ENCODE measurements at regions not wholly inside any gene's neighbourhood (a gene's known extent, or its start where the extent isn't known, plus 50 kb on each side); places are given as distances from the start of the nearest gene placed in this dataset.

DNA sequence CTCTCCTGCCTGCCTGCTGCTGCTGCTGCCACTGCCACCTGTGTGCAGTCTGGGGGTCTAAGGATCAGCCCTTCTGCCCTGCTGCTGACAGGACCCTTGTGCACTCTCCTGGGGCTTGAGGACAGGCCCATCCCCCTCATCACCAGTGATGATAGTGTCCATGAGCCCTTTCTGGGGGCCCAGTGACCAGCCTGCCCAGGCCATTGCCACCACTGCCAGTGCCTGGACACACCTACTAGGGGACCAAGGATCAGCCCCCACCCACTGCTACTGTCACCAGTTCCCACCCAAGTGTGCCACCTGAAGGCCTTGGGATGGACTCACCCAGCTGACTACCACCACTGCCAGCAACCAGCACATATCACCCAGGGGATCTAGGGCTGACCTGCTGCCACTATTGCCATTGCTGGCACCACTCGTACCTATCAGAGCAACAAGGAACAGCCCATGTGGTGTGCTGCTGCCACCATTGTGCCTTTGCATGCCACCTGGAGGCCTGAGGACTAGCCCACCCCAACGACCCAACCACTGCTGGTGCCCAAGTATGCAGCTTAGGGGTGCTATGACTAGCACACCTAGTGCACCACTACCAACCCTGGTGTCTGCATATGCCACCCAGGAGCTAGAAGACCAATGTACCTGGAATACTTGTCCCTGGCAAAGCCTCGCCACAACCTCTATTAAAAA lies 994.3 kb downstream of the PCDH17 start:
- TF ChIP-seq RAD21 (conservative IDR thresholded peaks at IDR 0.05) (no peak), EP300 (conservative IDR thresholded peaks at IDR 0.05; ENCODE audit: poor library complexity, severe bottlenecking) (no peak), MXI1 (conservative IDR thresholded peaks at IDR 0.05; ENCODE audit: poor library complexity, severe bottlenecking) (no peak), POLR2AphosphoS5 (IDR thresholded peaks at IDR 0.05) (no peak), SMC3 (conservative IDR thresholded peaks at IDR 0.05; ENCODE audit: poor library complexity) (no peak), TAF1 (IDR thresholded peaks at IDR 0.05; ENCODE audit: low read depth) (no peak), EZH2 (IDR thresholded peaks at IDR 0.05; ENCODE audit: borderline replicate concordance, insufficient read depth, low read length, poor library complexity, severe bottlenecking) (no peak)
- TF ChIP-seq, protein P1, sequence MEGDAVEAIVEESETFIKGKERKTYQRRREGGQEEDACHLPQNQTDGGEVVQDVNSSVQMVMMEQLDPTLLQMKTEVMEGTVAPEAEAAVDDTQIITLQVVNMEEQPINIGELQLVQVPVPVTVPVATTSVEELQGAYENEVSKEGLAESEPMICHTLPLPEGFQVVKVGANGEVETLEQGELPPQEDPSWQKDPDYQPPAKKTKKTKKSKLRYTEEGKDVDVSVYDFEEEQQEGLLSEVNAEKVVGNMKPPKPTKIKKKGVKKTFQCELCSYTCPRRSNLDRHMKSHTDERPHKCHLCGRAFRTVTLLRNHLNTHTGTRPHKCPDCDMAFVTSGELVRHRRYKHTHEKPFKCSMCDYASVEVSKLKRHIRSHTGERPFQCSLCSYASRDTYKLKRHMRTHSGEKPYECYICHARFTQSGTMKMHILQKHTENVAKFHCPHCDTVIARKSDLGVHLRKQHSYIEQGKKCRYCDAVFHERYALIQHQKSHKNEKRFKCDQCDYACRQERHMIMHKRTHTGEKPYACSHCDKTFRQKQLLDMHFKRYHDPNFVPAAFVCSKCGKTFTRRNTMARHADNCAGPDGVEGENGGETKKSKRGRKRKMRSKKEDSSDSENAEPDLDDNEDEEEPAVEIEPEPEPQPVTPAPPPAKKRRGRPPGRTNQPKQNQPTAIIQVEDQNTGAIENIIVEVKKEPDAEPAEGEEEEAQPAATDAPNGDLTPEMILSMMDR (IDR thresholded peaks at IDR 0.05; ENCODE audit: poor library complexity, severe bottlenecking) = no peak
